Endometrium (tissue), 2 donors: ENCODE measurements at regions not wholly inside any gene's neighbourhood (a gene's known extent, or its start where the extent isn't known, plus 50 kb on each side); places are given as distances from the start of the nearest gene placed in this dataset.

Experiments used
- FAIRE-seq: peaks from 2 replicates; lab custom pipeline; 2012; peaks lifted over from hg19 to GRCh38; lab: Jason Lieb, UNC
- donor health status: control.
- donor health status: control.

GRCh38 chrX:39810901-39811300 is 286.9 kb downstream of the BCOR start:
- FAIRE-seq: no peak

GRCh38 chrX:39811376-39811775 is 286.4 kb downstream of the BCOR start:
- FAIRE-seq: no peak

GRCh38 chrX:39813631-39814277 is 284.0 kb downstream of the BCOR start:
- FAIRE-seq: no peak

- no peak for FAIRE-seq
Observed at GRCh38 chrX:39814391-39814790, 283.4 kb downstream of the BCOR start.

GRCh38 chrX:39815631-39816030 is 282.1 kb downstream of the BCOR start:
- FAIRE-seq: no peak

- no peak for FAIRE-seq
Observed at GRCh38 chrX:39816871-39817731, 280.7 kb downstream of the BCOR start.

- FAIRE-seq: no peak
Observed at GRCh38 chrX:39817754-39818470, 279.8 kb downstream of the BCOR start.

- FAIRE-seq: no peak
Observed at GRCh38 chrX:39818750-39819149, 279.0 kb downstream of the BCOR start.

GRCh38 chrX:39819921-39820849 is 277.6 kb downstream of the BCOR start:
- FAIRE-seq: no peak

GRCh38 chrX:39820938-39821708 is 276.6 kb downstream of the BCOR start:
- no peak for FAIRE-seq

- FAIRE-seq: no peak
Observed at GRCh38 chrX:39821709-39822095, 276.1 kb downstream of the BCOR start.

- FAIRE-seq: no peak
Observed at GRCh38 chrX:39822133-39822748, 275.5 kb downstream of the BCOR start.

GRCh38 chrX:39823424-39823823 is 274.3 kb downstream of the BCOR start:
- no peak for FAIRE-seq

- FAIRE-seq: no peak
Observed at GRCh38 chrX:39823854-39824253, 273.9 kb downstream of the BCOR start.

- FAIRE-seq: no peak
Observed at GRCh38 chrX:39826813-39827543, 270.8 kb downstream of the BCOR start.

GRCh38 chrX:39827951-39828350 is 269.8 kb downstream of the BCOR start:
- FAIRE-seq: no peak

GRCh38 chrX:39828971-39829370 is 268.8 kb downstream of the BCOR start:
- FAIRE-seq: no peak

GRCh38 chrX:39829965-39830364 is 267.8 kb downstream of the BCOR start:
- FAIRE-seq: no peak

- FAIRE-seq: no peak
Observed at GRCh38 chrX:39830414-39830813, 267.3 kb downstream of the BCOR start.

- FAIRE-seq: no peak
Observed at GRCh38 chrX:39832211-39832610, 265.5 kb downstream of the BCOR start.
